ENCODE measurements at regions not wholly inside any gene's neighbourhood (a gene's known extent, or its start where the extent isn't known, plus 50 kb on each side); places are given as distances from the start of the nearest gene placed in this dataset.

GRCh38 chr2:57798346-57798745 lies 248.3 kb upstream of the VRK2 start:
- H3K4me3 ChIP-seq = no peak overlapping the region
- H3K9me3 ChIP-seq = no peaks in the 10 kb centered on the region
- intact Hi-C loops (cut with DNase I) = no loop called here
- no peak overlapping the region for H3K27ac ChIP-seq
- no peaks in the 10 kb centered on the region for H3K4me1 ChIP-seq
- H3K27me3 ChIP-seq = no peaks in the 10 kb centered on the region
- no peak for DNase-seq
- no peak for ATAC-seq
- no peak for TF ChIP-seq CTCF (IDR thresholded peaks at IDR 0.05)
- H3K36me3 ChIP-seq = no peaks in the 10 kb centered on the region

GRCh38 chr2:57802243-57802642 lies 244.4 kb upstream of the VRK2 start:
- intact Hi-C loops (cut with DNase I) = no loop called here
- no peak for ATAC-seq
- no peaks in the 10 kb centered on the region for H3K36me3 ChIP-seq
- no peak overlapping the region for H3K4me3 ChIP-seq
- no peak overlapping the region for H3K27ac ChIP-seq
- no peaks in the 10 kb centered on the region for H3K9me3 ChIP-seq
- H3K4me1 ChIP-seq = no peaks in the 10 kb centered on the region
- no peak for TF ChIP-seq CTCF (IDR thresholded peaks at IDR 0.05)
- no peak for DNase-seq
- H3K27me3 ChIP-seq = no peaks in the 10 kb centered on the region

- TF ChIP-seq CTCF (IDR thresholded peaks at IDR 0.05) = no peak
- no peaks in the 10 kb centered on the region for H3K27me3 ChIP-seq
- H3K27ac ChIP-seq = no peak overlapping the region
- no peak overlapping the region for H3K4me3 ChIP-seq
- no peaks in the 10 kb centered on the region for H3K36me3 ChIP-seq
- H3K4me1 ChIP-seq = no peaks in the 10 kb centered on the region
- ATAC-seq = no peak
- no peaks in the 10 kb centered on the region for H3K9me3 ChIP-seq
- no peak for DNase-seq
- intact Hi-C loops (cut with DNase I) = no loop called here
These were observed 241.6 kb upstream of the VRK2 start for GRCh38 chr2:57804971-57805370.

- Histone ChIP-seq H3K4me1 (no peaks in the 10 kb centered on the region), H3K9me3 (no peaks in the 10 kb centered on the region), H3K27me3 (no peaks in the 10 kb centered on the region), H3K27ac (no peak overlapping the region), H3K4me3 (no peak overlapping the region), H3K36me3 (no peaks in the 10 kb centered on the region)
- DNase-seq (no peak), ATAC-seq (no peak)
- intact Hi-C loops (cut with DNase I) = no loop called here
- TF ChIP-seq CTCF (IDR thresholded peaks at IDR 0.05) = no peak
These were observed 240.1 kb upstream of the VRK2 start for GRCh38 chr2:57806449-57806968.

- H3K27ac ChIP-seq = no peak overlapping the region
- DNase-seq (no peak), ATAC-seq (no peak)
- intact Hi-C loops (cut with DNase I) = no loop called here
- H3K4me1 ChIP-seq = no peaks in the 10 kb centered on the region
- no peaks in the 10 kb centered on the region for H3K9me3 ChIP-seq
- no peaks in the 10 kb centered on the region for H3K36me3 ChIP-seq
- no peak overlapping the region for H3K4me3 ChIP-seq
- no peaks in the 10 kb centered on the region for H3K27me3 ChIP-seq
- no peak for TF ChIP-seq CTCF (IDR thresholded peaks at IDR 0.05)
These were observed 237.4 kb upstream of the VRK2 start for GRCh38 chr2:57809230-57809629.

GRCh38 chr2:57821088-57821487 lies 225.5 kb upstream of the VRK2 start:
- no peak for ATAC-seq
- DNase-seq = no peak
- Histone ChIP-seq H3K27me3 (no peaks in the 10 kb centered on the region), H3K36me3 (no peaks in the 10 kb centered on the region), H3K4me1 (no peaks in the 10 kb centered on the region), H3K4me3 (no peak overlapping the region), H3K9me3 (no peaks in the 10 kb centered on the region), H3K27ac (no peak overlapping the region)
- intact Hi-C loops (cut with DNase I) = no loop called here
- TF ChIP-seq CTCF (IDR thresholded peaks at IDR 0.05) = no peak
